Kidney epithelial cell (primary cell): ENCODE measurements at regions not wholly inside any gene's neighbourhood (a gene's known extent, or its start where the extent isn't known, plus 50 kb on each side); places are given as distances from the start of the nearest gene placed in this dataset.
A peak's percentile ranks its signal among the peaks of the same experiment; 100 is the strongest.

Experiments
- DNase-seq: peaks from one replicate; pipeline ENCODE4 v3.0.0-alpha.2; 2010; ENCODE audit warnings: low read depth
- H3K27me3 ChIP-seq: 2 replicates; pipeline ENCODE4 v1.6.0; 2011; ENCODE audit warnings: low read length; ENCODE audit not compliant: control insufficient read depth, insufficient read depth
- H3K36me3 ChIP-seq: 2 replicates; pipeline ENCODE4 v1.5.1; 2011; ENCODE audit warnings: low read length; ENCODE audit not compliant: control insufficient read depth, insufficient read depth
- H3K4me3 ChIP-seq: 2 replicates; pipeline ENCODE4 v1.5.1; 2011; ENCODE audit warnings: low read depth, mild to moderate bottlenecking, control low read depth, low read length
- CTCF ChIP-seq: IDR thresholded peaks from 2 replicates; pipeline ENCODE4 v1.5.1; 2011; ENCODE audit warnings: mild to moderate bottlenecking, moderate library complexity, low read length, control low read depth, inconsistent platforms; ENCODE audit not compliant: insufficient read depth, poor library complexity, severe bottlenecking

- Histone ChIP-seq H3K36me3 (no peaks in the 10 kb centered on the region), H3K4me3 (no peak overlapping the region), H3K27me3 (no peaks in the 10 kb centered on the region)
- DNase-seq, result no peak
- no peak for TF ChIP-seq CTCF
Observed at GRCh38 chr11:104404231-104405175, 240.6 kb upstream of the PDGFD start.

GRCh38 chr11:104402812-104403521 lies 239.0 kb upstream of the PDGFD start:
- no peak for TF ChIP-seq CTCF
- no peaks in the 10 kb centered on the region for H3K27me3 ChIP-seq

GRCh38 chr11:104394508-104394907 lies 230.6 kb upstream of the PDGFD start:
- Histone ChIP-seq H3K4me3 (no peak overlapping the region), H3K27me3 (no peaks in the 10 kb centered on the region), H3K36me3 (no peaks in the 10 kb centered on the region)
- no peak for TF ChIP-seq CTCF
- DNase-seq, result no peak

More at GRCh38 chr11:104402812-104403521, 239.0 kb upstream of the PDGFD start:
- Histone ChIP-seq H3K4me3 (no peak overlapping the region), H3K36me3 (no peaks in the 10 kb centered on the region)
- DNase-seq, result no peak

- no peaks in the 10 kb centered on the region for H3K27me3 ChIP-seq
- DNase-seq, result peak; percentile 95
- no peak for TF ChIP-seq CTCF
- H3K4me3 ChIP-seq, result no peak overlapping the region
- H3K36me3 ChIP-seq, result no peaks in the 10 kb centered on the region
Observed at GRCh38 chr11:104390651-104391050, 226.7 kb upstream of the PDGFD start.

GRCh38 chr11:104385884-104386283 lies 221.9 kb upstream of the PDGFD start:
- no peaks in the 10 kb centered on the region for H3K36me3 ChIP-seq
- no peak overlapping the region for H3K4me3 ChIP-seq
- no peaks in the 10 kb centered on the region for H3K27me3 ChIP-seq
- TF ChIP-seq CTCF, result no peak
- no peak for DNase-seq
